ENCODE measurements at regions not wholly inside any gene's neighbourhood (a gene's known extent, or its start where the extent isn't known, plus 50 kb on each side); places are given as distances from the start of the nearest gene placed in this dataset.

DNA sequence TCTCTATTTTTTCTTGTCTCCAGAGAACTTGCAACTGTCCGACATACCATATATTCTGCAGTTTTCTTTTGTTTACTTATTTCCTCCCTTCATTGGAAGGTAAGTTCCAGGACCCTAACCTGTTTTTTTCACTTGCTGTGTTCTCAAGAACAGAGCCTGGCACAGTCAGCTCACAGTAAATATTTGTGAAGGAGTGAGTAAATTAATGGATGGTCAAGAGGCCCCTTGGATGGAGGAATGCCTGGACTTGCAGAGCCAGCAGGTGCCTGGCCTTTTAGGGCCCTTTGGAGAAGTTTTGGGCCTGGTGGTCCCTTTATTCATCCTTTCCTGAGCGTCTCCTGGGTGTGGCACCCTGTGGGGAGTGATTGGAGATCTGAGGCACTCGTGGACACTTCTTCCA is 182.1 kb upstream of the POU3F1 start:
- no peak overlapping the region for H3K27ac Mint-ChIP-seq
- no peak for ATAC-seq
- no peaks in the 10 kb centered on the region for H3K9me3 Mint-ChIP-seq
- no peak for DNase-seq (ENCODE audit: low spot score)
- peaks cover 17 to 24% of the 10 kb centered on the region in 2 donors for H3K27me3 Mint-ChIP-seq
- no peaks in the 10 kb centered on the region for H3K4me1 Mint-ChIP-seq (ENCODE audit: low read depth in 2 of 2)
- no peaks in the 10 kb centered on the region for H3K36me3 Mint-ChIP-seq
- H3K4me3 Mint-ChIP-seq, result no peak overlapping the region

GRCh38 chr1:38225745-38226144 is 179.2 kb upstream of the POU3F1 start:
- Mint-ChIP-seq H3K4me3 (no peak overlapping the region), H3K27me3 (peaks cover 13 to 30% of the 10 kb centered on the region in 2 donors), H3K9me3 (no peaks in the 10 kb centered on the region), H3K27ac (no peak overlapping the region), H3K4me1 (ENCODE audit: low read depth in 2 of 2) (no peaks in the 10 kb centered on the region), H3K36me3 (no peaks in the 10 kb centered on the region)
- DNase-seq (ENCODE audit: low spot score) (no peak), ATAC-seq (no peak)

DNA sequence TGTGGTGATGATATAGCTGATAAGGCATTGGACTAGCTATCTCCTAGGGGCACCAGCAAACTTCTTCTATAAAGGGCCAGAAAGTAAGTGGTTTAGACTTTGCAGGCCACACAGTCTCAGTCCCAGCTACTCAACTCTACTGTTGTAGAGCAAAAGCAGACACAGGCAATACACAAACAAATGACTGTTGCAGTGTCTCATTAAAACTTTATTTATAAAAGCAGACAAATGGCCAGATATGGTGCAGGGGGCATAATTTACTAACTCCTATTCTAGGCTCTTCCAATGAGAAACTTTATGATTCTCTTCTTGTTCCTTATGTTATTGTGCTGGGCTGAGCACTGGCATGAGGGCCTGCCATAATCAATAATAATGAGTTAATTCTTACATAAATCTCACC is 176.8 kb upstream of the POU3F1 start:
- Mint-ChIP-seq H3K4me1 (ENCODE audit: low read depth in 2 of 2) (no peaks in the 10 kb centered on the region), H3K9me3 (no peaks in the 10 kb centered on the region)
- DNase-seq (ENCODE audit: low spot score), result no peak

GRCh38 chr1:38222891-38223290 is 176.3 kb upstream of the POU3F1 start:
- H3K4me1 Mint-ChIP-seq (ENCODE audit: low read depth in 2 of 2), result no peaks in the 10 kb centered on the region
- H3K27ac Mint-ChIP-seq, result no peak overlapping the region
- H3K4me3 Mint-ChIP-seq, result no peak overlapping the region
- H3K36me3 Mint-ChIP-seq, result no peaks in the 10 kb centered on the region
- ATAC-seq (no peak), DNase-seq (ENCODE audit: low spot score) (no peak)
- H3K27me3 Mint-ChIP-seq, result peaks cover 21 to 38% of the 10 kb centered on the region in 2 donors
- no peaks in the 10 kb centered on the region for H3K9me3 Mint-ChIP-seq

More for the DNA sequence above, 176.8 kb upstream of the POU3F1 start:
- Mint-ChIP-seq H3K36me3 (no peaks in the 10 kb centered on the region), H3K27me3 (peaks cover 18 to 39% of the 10 kb centered on the region in 2 donors), H3K27ac (no peak overlapping the region), H3K4me3 (no peak overlapping the region)
- ATAC-seq, result no peak

GRCh38 chr1:38221006-38221649 is 174.5 kb upstream of the POU3F1 start:
- Mint-ChIP-seq H3K4me3 (no peak overlapping the region), H3K9me3 (no peaks in the 10 kb centered on the region), H3K27ac (no peak overlapping the region), H3K36me3 (no peaks in the 10 kb centered on the region), H3K4me1 (ENCODE audit: low read depth in 2 of 2) (no peaks in the 10 kb centered on the region), H3K27me3 (peaks cover 25 to 38% of the 10 kb centered on the region in 2 donors)
- no peak for ATAC-seq
- DNase-seq (ENCODE audit: low spot score), result no peak

DNA sequence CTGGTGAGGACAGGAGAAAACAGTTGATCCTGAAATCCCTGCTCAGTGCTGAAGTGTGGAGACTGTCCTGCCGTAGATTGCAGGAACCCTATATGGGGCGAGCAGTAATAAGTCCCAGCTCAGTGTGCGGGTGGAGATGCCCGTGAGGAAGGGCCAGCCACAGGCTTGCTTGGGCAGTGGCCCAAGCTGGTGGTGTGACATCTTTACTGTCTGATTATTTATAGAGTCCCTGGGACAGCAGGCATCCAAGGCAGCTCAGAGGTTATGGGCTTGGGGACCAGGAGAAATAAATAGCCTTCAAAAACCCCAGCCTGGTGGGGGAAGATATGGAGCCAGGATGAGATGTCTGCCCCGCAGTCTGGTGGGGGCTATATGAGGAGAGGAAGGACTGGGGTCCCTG is 170.7 kb upstream of the POU3F1 start:
- Mint-ChIP-seq H3K4me3 (no peak overlapping the region), H3K27ac (no peak overlapping the region), H3K9me3 (no peaks in the 10 kb centered on the region), H3K27me3 (peaks cover 30 to 48% of the 10 kb centered on the region in 2 donors), H3K4me1 (ENCODE audit: low read depth in 2 of 2) (peaks cover 0 to 6% of the 10 kb centered on the region in 2 donors), H3K36me3 (no peaks in the 10 kb centered on the region)
- DNase-seq (ENCODE audit: low spot score), result no peak
- ATAC-seq, result no peak

GRCh38 chr1:38213646-38214434 is 167.2 kb upstream of the POU3F1 start:
- Mint-ChIP-seq H3K27ac (no peak overlapping the region), H3K27me3 (peaks cover 24 to 36% of the 10 kb centered on the region in 2 donors), H3K4me1 (ENCODE audit: low read depth in 2 of 2) (peaks cover 0 to 6% of the 10 kb centered on the region in 2 donors), H3K36me3 (no peaks in the 10 kb centered on the region), H3K9me3 (no peaks in the 10 kb centered on the region), H3K4me3 (no peak overlapping the region)
- ATAC-seq (no peak), DNase-seq (ENCODE audit: low spot score) (no peak)

DNA sequence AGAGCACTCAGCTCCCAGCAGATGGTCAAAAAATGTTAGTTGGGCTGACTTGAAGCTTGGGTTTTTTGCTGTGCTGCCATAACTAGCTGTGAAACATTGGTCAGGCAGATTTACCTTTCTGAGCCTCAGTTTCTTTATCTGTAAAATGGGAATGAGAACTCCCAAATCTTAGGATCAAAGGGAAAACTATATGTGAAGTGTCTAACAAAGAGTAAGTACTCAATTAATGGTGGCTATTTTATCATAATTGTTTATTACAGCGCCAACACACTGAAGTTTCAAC is 164.2 kb upstream of the POU3F1 start:
- H3K36me3 Mint-ChIP-seq, result no peaks in the 10 kb centered on the region
- no peak overlapping the region for H3K4me3 Mint-ChIP-seq
- H3K27me3 Mint-ChIP-seq, result peaks cover 18 to 35% of the 10 kb centered on the region in 2 donors
- H3K9me3 Mint-ChIP-seq, result no peaks in the 10 kb centered on the region
- H3K27ac Mint-ChIP-seq, result no peak overlapping the region
- ATAC-seq (no peak), DNase-seq (ENCODE audit: low spot score) (no peak)
- H3K4me1 Mint-ChIP-seq (ENCODE audit: low read depth in 2 of 2), result peaks cover 0 to 6% of the 10 kb centered on the region in 2 donors

GRCh38 chr1:38210021-38210894 is 163.7 kb upstream of the POU3F1 start:
- no peak for DNase-seq (ENCODE audit: low spot score)
- Mint-ChIP-seq H3K4me1 (ENCODE audit: low read depth in 2 of 2) (peaks cover 0 to 6% of the 10 kb centered on the region in 2 donors), H3K27ac (no peak overlapping the region), H3K4me3 (no peak overlapping the region), H3K27me3 (peaks cover 21 to 32% of the 10 kb centered on the region in 2 donors), H3K36me3 (no peaks in the 10 kb centered on the region), H3K9me3 (no peaks in the 10 kb centered on the region)
- ATAC-seq, result no peak

DNA sequence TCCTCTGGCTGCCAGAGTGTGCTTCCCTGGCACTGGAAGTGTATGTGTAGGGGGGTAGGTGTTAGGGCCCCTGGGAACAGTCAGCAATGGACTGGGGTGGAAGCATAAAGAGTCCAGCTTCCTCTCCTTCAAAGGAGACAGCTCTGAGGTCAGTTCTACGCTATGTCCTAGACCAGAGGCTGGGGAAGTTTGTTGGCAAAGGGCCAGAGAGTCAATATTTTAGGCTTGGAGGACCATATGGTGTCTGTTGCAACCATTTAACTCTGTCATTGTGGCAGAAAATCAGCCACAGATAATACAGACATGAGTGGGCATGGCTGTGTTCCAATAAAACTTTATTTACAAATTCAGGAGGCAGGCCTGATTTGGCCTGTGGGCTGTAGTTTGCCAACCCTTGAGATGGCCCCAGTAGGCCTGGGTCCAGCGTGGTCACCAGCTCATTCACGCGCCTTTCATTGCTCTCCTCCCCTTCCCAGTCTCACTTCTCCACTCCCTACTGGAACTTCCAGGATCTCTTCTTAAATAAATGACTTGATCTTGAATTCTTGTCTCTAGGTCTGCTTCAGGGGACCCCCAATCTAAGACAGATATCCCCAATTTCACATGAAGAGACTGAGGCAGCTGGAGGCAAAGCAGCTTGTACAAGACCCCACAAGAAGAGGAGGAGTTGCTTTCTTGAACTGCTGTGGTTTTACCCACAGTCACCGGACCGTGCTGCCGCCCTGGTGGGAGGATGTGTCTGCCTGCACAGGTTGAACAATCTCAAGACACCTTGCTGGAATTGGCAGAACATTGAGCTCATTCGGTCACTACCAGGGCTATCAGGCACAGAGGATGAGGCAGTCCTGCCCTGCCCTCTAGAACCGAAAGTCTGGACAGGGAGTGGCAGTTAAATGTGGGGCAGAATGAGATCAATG is 162.4 kb upstream of the POU3F1 start:
- Mint-ChIP-seq H3K27me3 (peaks cover 18 to 27% of the 10 kb centered on the region in 2 donors), H3K27ac (no peak overlapping the region), H3K36me3 (no peaks in the 10 kb centered on the region), H3K4me3 (no peak overlapping the region), H3K9me3 (no peaks in the 10 kb centered on the region), H3K4me1 (ENCODE audit: low read depth in 2 of 2) (peaks cover 0 to 6% of the 10 kb centered on the region in 2 donors)
- ATAC-seq (no peak), DNase-seq (ENCODE audit: low spot score) (no peak)

DNA sequence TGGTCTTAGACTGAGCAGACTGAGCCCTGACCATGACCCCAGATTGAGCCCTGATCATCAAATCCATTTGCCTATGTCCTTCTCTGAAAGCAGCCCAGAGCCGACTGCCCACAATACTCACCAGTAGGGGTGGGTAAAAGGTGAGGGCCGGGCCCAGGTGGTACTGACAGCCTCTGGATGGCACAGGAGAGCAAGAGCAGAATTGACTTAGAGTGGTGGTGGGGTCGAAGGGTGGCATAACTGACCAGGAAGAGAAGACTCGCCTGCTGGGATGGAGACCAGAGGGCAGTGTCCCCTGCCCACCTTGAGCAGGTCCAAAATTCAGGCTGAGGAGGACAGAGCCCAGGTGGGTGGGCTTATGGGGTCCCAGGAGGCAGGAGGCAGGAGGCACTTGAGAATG is 161.3 kb upstream of the POU3F1 start:
- H3K4me1 Mint-ChIP-seq (ENCODE audit: low read depth in 2 of 2), result no peaks in the 10 kb centered on the region
- H3K9me3 Mint-ChIP-seq, result no peaks in the 10 kb centered on the region
- no peak overlapping the region for H3K4me3 Mint-ChIP-seq
- DNase-seq (ENCODE audit: low spot score) (no peak), ATAC-seq (peak in 1 of 2 donors; percentile 11)
- no peak overlapping the region for H3K27ac Mint-ChIP-seq
- peaks cover 11 to 18% of the 10 kb centered on the region in 2 donors for H3K27me3 Mint-ChIP-seq
- H3K36me3 Mint-ChIP-seq, result no peaks in the 10 kb centered on the region

- ATAC-seq (no peak), DNase-seq (ENCODE audit: low spot score) (no peak)
- no peak overlapping the region for H3K27ac Mint-ChIP-seq
- H3K36me3 Mint-ChIP-seq, result no peaks in the 10 kb centered on the region
- no peaks in the 10 kb centered on the region for H3K4me1 Mint-ChIP-seq (ENCODE audit: low read depth in 2 of 2)
- no peaks in the 10 kb centered on the region for H3K9me3 Mint-ChIP-seq
- no peak overlapping the region for H3K4me3 Mint-ChIP-seq
- peaks cover 10 to 15% of the 10 kb centered on the region in 2 donors for H3K27me3 Mint-ChIP-seq
Observed at GRCh38 chr1:38207275-38207674, 160.7 kb upstream of the POU3F1 start.

DNA sequence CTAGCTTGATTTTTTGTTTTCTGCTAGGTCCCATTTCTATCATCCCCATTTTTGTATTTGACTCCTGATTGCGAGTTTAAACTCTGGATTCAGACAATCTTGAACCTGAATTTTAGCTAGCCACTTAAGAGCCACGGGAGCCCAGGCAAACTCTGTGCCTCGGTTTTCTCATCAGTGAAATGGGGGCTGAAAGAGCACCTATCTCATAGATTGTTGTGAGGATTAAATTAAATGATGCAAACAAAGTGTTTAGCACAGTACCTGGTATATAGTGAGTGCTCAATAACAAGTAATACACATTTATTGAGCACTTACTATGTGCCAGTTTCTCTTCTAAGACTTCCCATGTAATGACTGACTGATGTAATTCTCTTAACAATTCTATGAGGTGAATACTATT is 158.1 kb upstream of the POU3F1 start:
- H3K27ac Mint-ChIP-seq, result no peak overlapping the region
- H3K4me1 Mint-ChIP-seq (ENCODE audit: low read depth in 2 of 2), result no peaks in the 10 kb centered on the region
- peaks cover 0 to 7% of the 10 kb centered on the region in 2 donors for H3K27me3 Mint-ChIP-seq
- H3K9me3 Mint-ChIP-seq, result no peaks in the 10 kb centered on the region
- ATAC-seq, result no peak
- DNase-seq (ENCODE audit: low spot score), result no peak
- H3K4me3 Mint-ChIP-seq, result no peak overlapping the region
- no peaks in the 10 kb centered on the region for H3K36me3 Mint-ChIP-seq
